SKM-1 treated with dmso at 0.1 percent for 144 hours (cell line): ENCODE measurements at regions not wholly inside any gene's neighbourhood (a gene's known extent, or its start where the extent isn't known, plus 50 kb on each side); places are given as distances from the start of the nearest gene placed in this dataset.
"Not testable (repeated sequence)": the region's sequence is repeated elsewhere in the genome, so short reads cannot be mapped to it uniquely, and the experiment has no call there.

ENCODE experiments used
- DNase-seq: peaks from one replicate; lab custom pipeline; 2025; ENCODE audit not compliant: unreplicated experiment; lab: John Stamatoyannopoulos, UW

GRCh38 chr9:97248252-97248651 lies 59.2 kb upstream of the CCDC180 start:
- DNase-seq = not testable (repeated sequence)

GRCh38 chr9:97243606-97244005 lies 63.9 kb upstream of the CCDC180 start:
- DNase-seq = no peak

- not testable (repeated sequence) for DNase-seq
Measured at GRCh38 chr9:97241430-97241829, 66.0 kb upstream of the CCDC180 start.

- peak; percentile 33 for DNase-seq
Measured at GRCh38 chr9:97237951-97238889, 69.2 kb upstream of the CCDC180 start.

GRCh38 chr9:97237311-97237786 lies 70.1 kb upstream of the CCDC180 start:
- DNase-seq = no peak

GRCh38 chr9:97233009-97233400 lies 74.5 kb upstream of the CCDC180 start:
- not testable (repeated sequence) for DNase-seq

- DNase-seq = not testable (repeated sequence)
Measured at GRCh38 chr9:97232060-97233008, 75.1 kb upstream of the CCDC180 start.

- DNase-seq = not testable (repeated sequence)
Measured at GRCh38 chr9:97222393-97222792, 85.1 kb upstream of the CCDC180 start.

- DNase-seq = peak; percentile 17
Measured at GRCh38 chr9:97221478-97222355, 85.7 kb upstream of the CCDC180 start.

GRCh38 chr9:97220894-97221477 lies 86.5 kb upstream of the CCDC180 start:
- no peak for DNase-seq

- not testable (repeated sequence) for DNase-seq
Measured at GRCh38 chr9:97220396-97220795, 87.1 kb upstream of the CCDC180 start.

GRCh38 chr9:97219443-97220140 lies 87.9 kb upstream of the CCDC180 start:
- not testable (repeated sequence) for DNase-seq

- not testable (repeated sequence) for DNase-seq
Measured at GRCh38 chr9:97215127-97215526, 92.3 kb upstream of the CCDC180 start.

- not testable (repeated sequence) for DNase-seq
Measured at GRCh38 chr9:97214556-97214955, 92.9 kb upstream of the CCDC180 start.

GRCh38 chr9:97199683-97200082 lies 107.8 kb upstream of the CCDC180 start:
- DNase-seq = not testable (repeated sequence)

- DNase-seq = not testable (repeated sequence)
Measured at GRCh38 chr9:97193767-97194166, 113.7 kb upstream of the CCDC180 start.

- DNase-seq = no peak
Measured at GRCh38 chr9:97188545-97188944, 118.9 kb upstream of the CCDC180 start.

- not testable (repeated sequence) for DNase-seq
Measured at GRCh38 chr9:97187706-97188105, 119.8 kb upstream of the CCDC180 start.

GRCh38 chr9:97186493-97186892 lies 121.0 kb upstream of the CCDC180 start:
- no peak for DNase-seq
